A172 (cell line): ENCODE measurements at regions not wholly inside any gene's neighbourhood (a gene's known extent, or its start where the extent isn't known, plus 50 kb on each side); places are given as distances from the start of the nearest gene placed in this dataset.

Source experiments
- DNase-seq: peaks from one replicate; pipeline ENCODE4 v3.0.0-alpha.2; 2015; ENCODE audit warnings: low spot score

DNA sequence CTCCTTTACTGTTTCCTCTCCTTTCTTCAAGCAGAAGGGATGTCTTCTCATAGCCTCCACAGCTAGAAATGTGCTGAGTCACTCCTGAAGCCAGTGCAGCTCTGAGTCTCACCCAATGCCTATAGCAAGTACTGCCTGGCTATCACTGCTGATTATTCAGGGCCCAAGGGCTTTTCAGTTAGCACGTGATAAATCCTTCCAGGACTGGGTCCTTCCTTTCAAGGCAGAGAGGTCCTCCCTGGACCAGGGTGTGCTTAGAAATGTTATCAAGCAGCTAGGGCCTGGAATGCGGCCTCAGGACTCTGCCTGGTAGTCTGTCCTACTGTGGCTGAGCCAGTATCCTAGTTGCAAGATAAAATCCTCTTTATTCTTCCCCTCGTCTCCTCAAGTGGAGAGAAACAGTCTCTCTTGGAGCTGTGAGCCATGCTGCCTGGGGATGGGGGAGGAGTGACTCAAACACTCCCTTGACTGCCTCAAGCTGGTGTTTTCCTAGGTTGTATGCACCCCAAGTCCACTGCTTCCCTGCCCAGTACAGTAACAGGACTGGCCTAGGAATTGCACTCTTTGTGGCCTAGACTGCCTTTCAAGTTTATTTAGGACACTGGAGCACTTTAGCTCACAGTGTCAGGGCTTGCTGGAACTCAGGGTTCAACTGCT is 198.7 kb upstream of the SERP2 start:
- peak; percentile 20 for DNase-seq

- DNase-seq, result no peak
Measured at GRCh38 chr13:44176173-44176572, 197.5 kb upstream of the SERP2 start.

GRCh38 chr13:44180876-44181536 is 192.6 kb upstream of the SERP2 start:
- no peak for DNase-seq

GRCh38 chr13:44181931-44182330 is 191.7 kb upstream of the SERP2 start:
- peak; percentile 46 for DNase-seq

- DNase-seq, result no peak
Measured at GRCh38 chr13:44184740-44185139, 188.9 kb upstream of the SERP2 start.

- peak; percentile 64 for DNase-seq
Measured at GRCh38 chr13:44188257-44188656, 185.4 kb upstream of the SERP2 start.

GRCh38 chr13:44189085-44189484 is 184.5 kb upstream of the SERP2 start:
- DNase-seq, result no peak

GRCh38 chr13:44191103-44191502 is 182.5 kb upstream of the SERP2 start:
- DNase-seq, result no peak

- DNase-seq, result peak; percentile 51
Measured at GRCh38 chr13:44191504-44192171, 182.0 kb upstream of the SERP2 start.

DNA sequence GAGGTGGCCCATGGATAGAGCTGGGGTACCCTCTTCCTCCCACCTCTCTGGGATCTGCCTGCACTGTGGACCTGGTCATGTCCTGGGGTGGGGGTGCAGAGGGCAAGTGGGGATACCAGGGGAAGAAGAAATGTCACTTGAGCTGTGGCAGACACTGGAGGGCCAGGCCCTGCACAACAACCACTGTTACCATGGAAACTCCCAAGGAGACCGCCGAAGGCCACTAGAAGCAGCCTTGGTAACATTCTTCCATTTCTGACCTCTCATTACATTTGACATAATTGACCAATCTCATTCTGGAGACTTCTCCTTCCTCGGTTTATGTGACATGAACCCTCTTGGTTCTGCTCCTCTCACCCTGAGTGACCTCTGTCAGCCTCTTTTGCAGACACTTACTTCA is 179.9 kb upstream of the SERP2 start:
- DNase-seq, result no peak

DNA sequence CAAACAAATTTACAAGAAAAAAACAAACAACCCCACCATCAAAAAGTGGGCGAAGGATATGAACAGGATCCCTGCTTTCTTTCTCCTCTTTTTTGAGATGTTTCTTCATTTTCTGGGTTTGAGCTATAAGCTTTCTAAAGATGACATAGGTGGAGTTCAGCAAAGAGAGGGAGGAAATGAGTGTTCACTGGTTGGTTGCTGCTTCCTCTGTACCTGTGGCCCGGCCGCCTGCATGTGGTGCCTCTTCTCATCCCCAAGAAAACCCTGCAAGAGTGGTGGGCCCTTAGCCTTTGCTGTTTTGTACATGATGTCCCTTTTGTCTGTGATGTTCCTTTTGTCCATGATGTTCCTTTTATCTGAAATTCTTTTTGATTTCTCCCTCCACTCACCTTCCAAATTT is 178.4 kb upstream of the SERP2 start:
- no peak for DNase-seq

GRCh38 chr13:44196196-44196751 is 177.3 kb upstream of the SERP2 start:
- DNase-seq, result no peak

GRCh38 chr13:44197791-44198770 is 175.5 kb upstream of the SERP2 start:
- peak; percentile 40 for DNase-seq

DNA sequence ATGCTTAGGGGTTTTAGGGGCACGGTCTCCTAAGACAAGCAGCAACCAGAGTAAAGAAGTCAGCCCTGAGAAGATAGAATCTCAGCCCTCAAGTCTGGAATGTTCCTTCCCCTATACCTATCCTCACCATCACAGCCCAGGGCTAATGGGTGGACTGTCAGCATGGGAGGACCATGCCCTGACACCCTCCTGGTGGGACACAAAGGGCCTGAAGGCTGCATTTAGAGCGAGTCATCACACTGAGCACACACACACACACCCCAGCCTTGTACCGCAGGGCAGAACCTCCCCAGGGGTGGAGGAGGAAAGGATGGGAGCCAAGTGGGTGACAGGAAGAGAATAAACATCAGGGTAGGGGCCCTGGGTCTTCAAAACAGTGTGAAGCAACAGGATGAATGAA is 174.8 kb upstream of the SERP2 start:
- peak; percentile 18 for DNase-seq

GRCh38 chr13:44199627-44200207 is 173.9 kb upstream of the SERP2 start:
- no peak for DNase-seq

- DNase-seq, result no peak
Measured at GRCh38 chr13:44206434-44206833, 167.2 kb upstream of the SERP2 start.

- DNase-seq, result no peak
Measured at GRCh38 chr13:44207476-44207875, 166.1 kb upstream of the SERP2 start.

GRCh38 chr13:44210525-44210924 is 163.1 kb upstream of the SERP2 start:
- no peak for DNase-seq

DNA sequence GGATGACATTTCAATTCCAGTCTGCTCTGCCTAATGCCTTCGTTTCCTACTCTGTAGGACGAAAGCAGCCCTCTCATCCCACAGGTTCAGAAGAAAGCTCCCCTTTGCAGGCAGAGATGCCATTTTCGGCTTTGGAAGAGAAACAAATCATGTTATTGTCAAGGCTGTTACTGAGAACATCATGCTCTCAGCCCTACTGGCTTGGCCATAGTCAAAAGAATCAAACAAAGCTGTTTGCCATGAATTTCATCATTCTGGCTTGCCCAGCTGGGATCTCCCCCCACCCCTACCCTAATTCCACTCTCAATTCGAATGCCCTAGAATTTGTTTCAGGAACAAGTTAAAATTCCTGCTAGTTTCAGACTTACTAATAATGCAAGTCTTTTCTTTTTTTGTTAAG is 162.3 kb upstream of the SERP2 start:
- no peak for DNase-seq

GRCh38 chr13:44211704-44212346 is 161.8 kb upstream of the SERP2 start:
- no peak for DNase-seq
